PC-9 (cell line): ENCODE measurements at regions not wholly inside any gene's neighbourhood (a gene's known extent, or its start where the extent isn't known, plus 50 kb on each side); places are given as distances from the start of the nearest gene placed in this dataset.
"Not testable (repeated sequence)": the region's sequence is repeated elsewhere in the genome, so short reads cannot be mapped to it uniquely, and the experiment has no call there.

Source experiments
- CTCF ChIP-seq: fragments of 200-600 bp; sonication (generic); conservative IDR thresholded peaks from 2 replicates; pipeline ENCODE4 v1.6.1; 2017; ENCODE audit warnings: mixed run types, antibody characterized with exemption, mild to moderate bottlenecking, moderate library complexity
- EZH2 ChIP-seq: fragments of 200-600 bp; sonication (generic); IDR thresholded peaks from 2 replicates; pipeline ENCODE4 v1.8.0; 2017; ENCODE audit warnings: antibody characterized with exemption, low read depth

GRCh38 chr6:112955743-112956142 is 608.6 kb downstream of the RFPL4B start:
- not testable (repeated sequence) for TF ChIP-seq CTCF, EZH2
